ENCODE measurements at regions not wholly inside any gene's neighbourhood (a gene's known extent, or its start where the extent isn't known, plus 50 kb on each side); places are given as distances from the start of the nearest gene placed in this dataset.
"Not testable (repeated sequence)": the region's sequence is repeated elsewhere in the genome, so short reads cannot be mapped to it uniquely, and the experiment has no call there.

- Histone ChIP-seq H3K27me3 (ENCODE audit: control insufficient read depth, insufficient read depth, low read length) (no peaks in the 10 kb centered on the region), H3K36me3 (ENCODE audit: control insufficient read depth, insufficient read depth, low read length) (no peaks in the 10 kb centered on the region), H3K9me3 (ENCODE audit: control insufficient read depth, insufficient read depth, low read length) (no peaks in the 10 kb centered on the region), H3K4me1 (ENCODE audit: control insufficient read depth, insufficient read depth, low read length) (no peaks in the 10 kb centered on the region), H3K4me3 (ENCODE audit: low read depth, low read length) (no peak overlapping the region), H3K9ac (ENCODE audit: low read depth, low read length) (no peak overlapping the region)
Observed at GRCh38 chr10:125535559-125535958, 147.4 kb downstream of the TEX36 start.

- H3K27me3 ChIP-seq (ENCODE audit: control insufficient read depth, insufficient read depth, low read length), result no peaks in the 10 kb centered on the region
- H3K9me3 ChIP-seq (ENCODE audit: control insufficient read depth, insufficient read depth, low read length), result no peaks in the 10 kb centered on the region
- no peak overlapping the region for H3K4me3 ChIP-seq (ENCODE audit: low read depth, low read length)
Observed at GRCh38 chr10:125534515-125534914, 148.4 kb downstream of the TEX36 start.

GRCh38 chr10:125533866-125534265 lies 149.1 kb downstream of the TEX36 start:
- Histone ChIP-seq H3K36me3 (ENCODE audit: control insufficient read depth, insufficient read depth, low read length) (no peaks in the 10 kb centered on the region), H3K4me1 (ENCODE audit: control insufficient read depth, insufficient read depth, low read length) (no peaks in the 10 kb centered on the region), H3K27me3 (ENCODE audit: control insufficient read depth, insufficient read depth, low read length) (no peaks in the 10 kb centered on the region), H3K9me3 (ENCODE audit: control insufficient read depth, insufficient read depth, low read length) (no peaks in the 10 kb centered on the region), H3K4me3 (ENCODE audit: low read depth, low read length) (no peak overlapping the region), H3K9ac (ENCODE audit: low read depth, low read length) (no peak overlapping the region)

More at GRCh38 chr10:125534515-125534914, 148.4 kb downstream of the TEX36 start:
- Histone ChIP-seq H3K4me1 (ENCODE audit: control insufficient read depth, insufficient read depth, low read length) (no peaks in the 10 kb centered on the region), H3K9ac (ENCODE audit: low read depth, low read length) (no peak overlapping the region), H3K36me3 (ENCODE audit: control insufficient read depth, insufficient read depth, low read length) (no peaks in the 10 kb centered on the region)

GRCh38 chr10:125531465-125531864 lies 151.5 kb downstream of the TEX36 start:
- H3K9me3 ChIP-seq (ENCODE audit: control insufficient read depth, insufficient read depth, low read length), result no peaks in the 10 kb centered on the region
- H3K4me3 ChIP-seq (ENCODE audit: low read depth, low read length), result no peak overlapping the region
- H3K27me3 ChIP-seq (ENCODE audit: control insufficient read depth, insufficient read depth, low read length), result no peaks in the 10 kb centered on the region
- no peaks in the 10 kb centered on the region for H3K4me1 ChIP-seq (ENCODE audit: control insufficient read depth, insufficient read depth, low read length)
- H3K36me3 ChIP-seq (ENCODE audit: control insufficient read depth, insufficient read depth, low read length), result no peaks in the 10 kb centered on the region
- H3K9ac ChIP-seq (ENCODE audit: low read depth, low read length), result no peak overlapping the region

GRCh38 chr10:125523347-125523746 lies 159.6 kb downstream of the TEX36 start:
- Histone ChIP-seq H3K9ac (ENCODE audit: low read depth, low read length) (no peak overlapping the region), H3K27me3 (ENCODE audit: control insufficient read depth, insufficient read depth, low read length) (no peaks in the 10 kb centered on the region), H3K36me3 (ENCODE audit: control insufficient read depth, insufficient read depth, low read length) (no peaks in the 10 kb centered on the region), H3K4me1 (ENCODE audit: control insufficient read depth, insufficient read depth, low read length) (no peaks in the 10 kb centered on the region), H3K9me3 (ENCODE audit: control insufficient read depth, insufficient read depth, low read length) (no peaks in the 10 kb centered on the region), H3K4me3 (ENCODE audit: low read depth, low read length) (no peak overlapping the region)

- Histone ChIP-seq H3K27me3 (ENCODE audit: control insufficient read depth, insufficient read depth, low read length) (no peaks in the 10 kb centered on the region), H3K4me1 (ENCODE audit: control insufficient read depth, insufficient read depth, low read length) (no peaks in the 10 kb centered on the region), H3K9ac (ENCODE audit: low read depth, low read length) (no peak overlapping the region), H3K36me3 (ENCODE audit: control insufficient read depth, insufficient read depth, low read length) (no peaks in the 10 kb centered on the region), H3K4me3 (ENCODE audit: low read depth, low read length) (no peak overlapping the region), H3K9me3 (ENCODE audit: control insufficient read depth, insufficient read depth, low read length) (no peaks in the 10 kb centered on the region)
Observed at GRCh38 chr10:125521721-125522680, 161.0 kb downstream of the TEX36 start.

GRCh38 chr10:125520968-125521367 lies 162.0 kb downstream of the TEX36 start:
- no peak overlapping the region for H3K9ac ChIP-seq (ENCODE audit: low read depth, low read length)
- no peaks in the 10 kb centered on the region for H3K9me3 ChIP-seq (ENCODE audit: control insufficient read depth, insufficient read depth, low read length)

GRCh38 chr10:125518397-125518796 lies 164.6 kb downstream of the TEX36 start:
- peaks cover 16% of the 10 kb centered on the region for H3K4me1 ChIP-seq (ENCODE audit: control insufficient read depth, insufficient read depth, low read length)
- H3K9me3 ChIP-seq (ENCODE audit: control insufficient read depth, insufficient read depth, low read length); H3K9ac ChIP-seq (ENCODE audit: low read depth, low read length); H3K27me3 ChIP-seq (ENCODE audit: control insufficient read depth, insufficient read depth, low read length); H3K4me3 ChIP-seq (ENCODE audit: low read depth, low read length); H3K36me3 ChIP-seq (ENCODE audit: control insufficient read depth, insufficient read depth, low read length): not testable (repeated sequence)

More at GRCh38 chr10:125520968-125521367, 162.0 kb downstream of the TEX36 start:
- H3K4me1 ChIP-seq (ENCODE audit: control insufficient read depth, insufficient read depth, low read length), result no peaks in the 10 kb centered on the region
- no peaks in the 10 kb centered on the region for H3K27me3 ChIP-seq (ENCODE audit: control insufficient read depth, insufficient read depth, low read length)
- no peaks in the 10 kb centered on the region for H3K36me3 ChIP-seq (ENCODE audit: control insufficient read depth, insufficient read depth, low read length)
- H3K4me3 ChIP-seq (ENCODE audit: low read depth, low read length), result no peak overlapping the region

GRCh38 chr10:125515571-125515970 lies 167.4 kb downstream of the TEX36 start:
- no peaks in the 10 kb centered on the region for H3K9me3 ChIP-seq (ENCODE audit: control insufficient read depth, insufficient read depth, low read length)
- H3K36me3 ChIP-seq (ENCODE audit: control insufficient read depth, insufficient read depth, low read length), result no peaks in the 10 kb centered on the region
- no peak overlapping the region for H3K4me3 ChIP-seq (ENCODE audit: low read depth, low read length)
- H3K27me3 ChIP-seq (ENCODE audit: control insufficient read depth, insufficient read depth, low read length), result no peaks in the 10 kb centered on the region
- H3K9ac ChIP-seq (ENCODE audit: low read depth, low read length), result no peak overlapping the region
- H3K4me1 ChIP-seq (ENCODE audit: control insufficient read depth, insufficient read depth, low read length), result peaks cover 16% of the 10 kb centered on the region

- no peak overlapping the region for H3K4me3 ChIP-seq (ENCODE audit: low read depth, low read length)
- H3K9ac ChIP-seq (ENCODE audit: low read depth, low read length), result no peak overlapping the region
- no peaks in the 10 kb centered on the region for H3K9me3 ChIP-seq (ENCODE audit: control insufficient read depth, insufficient read depth, low read length)
- peaks cover 16% of the 10 kb centered on the region for H3K4me1 ChIP-seq (ENCODE audit: control insufficient read depth, insufficient read depth, low read length)
- H3K27me3 ChIP-seq (ENCODE audit: control insufficient read depth, insufficient read depth, low read length), result no peaks in the 10 kb centered on the region
- no peaks in the 10 kb centered on the region for H3K36me3 ChIP-seq (ENCODE audit: control insufficient read depth, insufficient read depth, low read length)
Observed at GRCh38 chr10:125514206-125515162, 168.5 kb downstream of the TEX36 start.

GRCh38 chr10:125513429-125514182 lies 169.4 kb downstream of the TEX36 start:
- H3K27me3 ChIP-seq (ENCODE audit: control insufficient read depth, insufficient read depth, low read length), result no peaks in the 10 kb centered on the region
- no peak overlapping the region for H3K9ac ChIP-seq (ENCODE audit: low read depth, low read length)
- H3K36me3 ChIP-seq (ENCODE audit: control insufficient read depth, insufficient read depth, low read length), result no peaks in the 10 kb centered on the region
- H3K9me3 ChIP-seq (ENCODE audit: control insufficient read depth, insufficient read depth, low read length), result no peaks in the 10 kb centered on the region
- peaks cover 16% of the 10 kb centered on the region for H3K4me1 ChIP-seq (ENCODE audit: control insufficient read depth, insufficient read depth, low read length)
- H3K4me3 ChIP-seq (ENCODE audit: low read depth, low read length), result no peak overlapping the region

Data from iPS-15b (cell line).